LNCaP clone FGC (cell line): ENCODE measurements at regions not wholly inside any gene's neighbourhood (a gene's known extent, or its start where the extent isn't known, plus 50 kb on each side); places are given as distances from the start of the nearest gene placed in this dataset.
"Not testable (repeated sequence)": the region's sequence is repeated elsewhere in the genome, so short reads cannot be mapped to it uniquely, and the experiment has no call there.

Experiments
- DNase-seq: peaks from one replicate; pipeline ENCODE4 v3.0.0-alpha.2; 2011; ENCODE audit warnings: low read depth
- H3K4me3 ChIP-seq: 2 replicates; pipeline ENCODE4 v1.5.1; 2011; ENCODE audit warnings: mild to moderate bottlenecking, low read depth, low read length, control low read depth
- CTCF ChIP-seq: IDR thresholded peaks from 2 replicates; pipeline ENCODE4 v1.5.1; 2012; ENCODE audit warnings: mild to moderate bottlenecking; ENCODE audit not compliant: control insufficient read depth, insufficient read depth; ENCODE audit errors: extremely low read depth

DNA sequence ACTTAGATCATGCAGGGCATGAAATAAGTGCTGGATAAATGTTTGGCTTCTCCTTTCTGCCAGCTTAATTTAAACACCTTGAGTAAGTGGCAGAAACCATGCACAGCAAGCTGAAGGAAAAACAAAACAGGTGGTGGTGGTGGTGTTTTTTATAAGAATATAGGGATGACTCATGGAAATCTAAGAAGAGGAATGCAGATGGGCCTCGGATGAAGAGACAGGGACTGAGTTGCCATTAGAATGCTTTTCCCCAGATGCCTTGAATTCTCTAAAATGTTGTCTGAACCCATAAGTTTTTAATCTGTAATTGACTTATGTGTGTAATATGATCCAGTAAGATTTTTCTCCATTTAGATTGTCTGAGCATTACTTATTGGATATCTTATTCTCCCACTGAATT, 93.1 kb upstream of the ZDHHC17 start:
- H3K4me3 ChIP-seq, result no peak overlapping the region
- no peak for TF ChIP-seq CTCF
- no peak for DNase-seq

GRCh38 chr12:76674669-76675315, 89.1 kb upstream of the ZDHHC17 start:
- DNase-seq, result no peak
- H3K4me3 ChIP-seq, result no peak overlapping the region
- no peak for TF ChIP-seq CTCF

DNA sequence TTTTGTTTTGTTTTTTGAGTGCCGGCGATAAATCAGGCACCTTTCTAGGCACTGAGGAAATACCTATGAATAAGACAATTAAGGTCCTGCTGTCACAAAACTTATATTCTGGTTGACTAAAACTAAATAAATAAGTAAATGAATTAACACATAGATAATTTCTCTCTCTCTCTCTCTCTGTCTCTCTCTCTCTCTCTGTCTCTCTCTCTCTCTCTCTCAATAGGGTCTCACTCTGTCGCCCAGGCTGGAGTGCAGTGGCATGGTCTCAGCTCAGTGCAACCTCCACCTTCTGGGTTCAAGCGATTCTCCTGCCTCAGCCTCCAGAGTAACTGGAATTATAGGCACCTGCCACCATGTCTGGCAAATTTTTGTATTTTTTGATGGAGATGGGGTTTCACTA, 87.7 kb upstream of the ZDHHC17 start:
- not testable (repeated sequence) for H3K4me3 ChIP-seq, DNase-seq

- DNase-seq, result peak; percentile 35
- no peak for TF ChIP-seq CTCF
- H3K4me3 ChIP-seq, result no peak overlapping the region
These were observed 84.9 kb upstream of the ZDHHC17 start for GRCh38 chr12:76678992-76679391.

GRCh38 chr12:76679778-76680177, 84.1 kb upstream of the ZDHHC17 start:
- TF ChIP-seq CTCF, result no peak
- no peak overlapping the region for H3K4me3 ChIP-seq
- peak; percentile 43 for DNase-seq

DNA sequence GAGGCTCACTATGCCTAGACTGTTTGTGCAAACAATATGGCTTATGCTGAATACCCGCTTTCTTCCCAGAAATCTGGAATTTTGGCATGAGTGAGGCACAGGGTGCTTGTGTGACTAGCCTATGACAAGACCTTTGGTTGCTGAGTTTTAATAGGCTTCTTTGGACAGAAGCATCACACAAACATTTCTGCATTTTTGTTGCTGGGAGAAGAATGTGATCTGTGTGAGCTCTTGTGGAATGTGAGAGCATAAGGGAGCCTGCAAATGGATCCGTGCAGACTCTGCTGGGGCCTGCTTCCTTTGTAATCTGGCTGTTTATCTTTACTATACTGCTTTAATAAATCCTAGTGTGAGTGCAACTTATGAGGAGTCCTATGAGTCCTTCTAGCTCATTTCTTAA, 83.0 kb upstream of the ZDHHC17 start:
- H3K4me3 ChIP-seq, result no peak overlapping the region
- no peak for TF ChIP-seq CTCF
- DNase-seq, result no peak

DNA sequence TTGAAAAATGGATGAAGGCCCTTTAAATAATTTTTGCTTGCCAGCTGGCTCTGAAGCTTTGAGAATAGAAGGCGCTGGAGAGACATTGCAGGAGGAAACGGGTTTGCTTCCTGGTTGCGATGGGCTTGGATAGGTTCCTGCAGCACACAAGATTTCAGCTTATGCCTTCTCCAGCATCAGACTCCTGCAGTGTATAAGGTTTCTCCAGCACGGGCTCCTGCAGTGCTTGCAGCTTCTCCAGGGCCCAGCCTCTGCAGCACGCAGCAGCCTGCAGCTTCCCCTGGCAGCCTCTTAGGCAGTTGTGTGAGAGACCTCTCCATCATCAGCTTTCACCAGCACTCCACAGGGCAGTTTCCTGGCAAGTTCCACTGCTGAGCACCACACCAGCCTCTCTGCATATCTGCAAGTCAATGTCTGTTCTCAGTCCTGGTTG, 78.7 kb upstream of the ZDHHC17 start:
- no peak overlapping the region for H3K4me3 ChIP-seq
- TF ChIP-seq CTCF, result no peak
- peak; percentile 39 for DNase-seq
